GM21447 (cell line): ENCODE measurements at regions not wholly inside any gene's neighbourhood (a gene's known extent, or its start where the extent isn't known, plus 50 kb on each side); places are given as distances from the start of the nearest gene placed in this dataset.
"Not testable (repeated sequence)": the region's sequence is repeated elsewhere in the genome, so short reads cannot be mapped to it uniquely, and the experiment has no call there.

Experiments
- ATAC-seq: cut with Tn5 transposase; IDR thresholded peaks from one replicate; pipeline ENCODE4 v1.9.1; 2021; ENCODE audit not compliant: unreplicated experiment

GRCh38 chr1:238326479-238326878 lies 435.8 kb upstream of the ZP4 start:
- ATAC-seq, result not testable (repeated sequence)

- ATAC-seq, result no peak
These were observed 433.6 kb upstream of the ZP4 start for GRCh38 chr1:238324211-238324864.

- ATAC-seq, result no peak
These were observed 432.8 kb upstream of the ZP4 start for GRCh38 chr1:238323490-238323889.

- ATAC-seq, result no peak
These were observed 429.2 kb upstream of the ZP4 start for GRCh38 chr1:238319957-238320356.

- ATAC-seq, result no peak
These were observed 427.8 kb upstream of the ZP4 start for GRCh38 chr1:238318294-238319110.

- no peak for ATAC-seq
These were observed 422.2 kb upstream of the ZP4 start for GRCh38 chr1:238312969-238313368.

- ATAC-seq, result no peak
These were observed 415.7 kb upstream of the ZP4 start for GRCh38 chr1:238306411-238306810.

GRCh38 chr1:238302646-238303045 lies 411.9 kb upstream of the ZP4 start:
- no peak for ATAC-seq

GRCh38 chr1:238296371-238296770 lies 405.6 kb upstream of the ZP4 start:
- no peak for ATAC-seq

GRCh38 chr1:238293075-238293474 lies 402.4 kb upstream of the ZP4 start:
- no peak for ATAC-seq

- no peak for ATAC-seq
These were observed 390.7 kb upstream of the ZP4 start for GRCh38 chr1:238281418-238281817.

GRCh38 chr1:238279694-238280380 lies 389.1 kb upstream of the ZP4 start:
- no peak for ATAC-seq

- no peak for ATAC-seq
These were observed 381.4 kb upstream of the ZP4 start for GRCh38 chr1:238272145-238272544.

GRCh38 chr1:238265866-238266265 lies 375.1 kb upstream of the ZP4 start:
- no peak for ATAC-seq

- ATAC-seq, result no peak
These were observed 374.2 kb upstream of the ZP4 start for GRCh38 chr1:238264951-238265350.

- no peak for ATAC-seq
These were observed 367.8 kb upstream of the ZP4 start for GRCh38 chr1:238258510-238258909.

- no peak for ATAC-seq
These were observed 366.4 kb upstream of the ZP4 start for GRCh38 chr1:238257018-238257621.

GRCh38 chr1:238254935-238255334 lies 364.2 kb upstream of the ZP4 start:
- no peak for ATAC-seq

- ATAC-seq, result no peak
These were observed 361.5 kb upstream of the ZP4 start for GRCh38 chr1:238252033-238252802.

GRCh38 chr1:238248356-238248755 lies 357.6 kb upstream of the ZP4 start:
- ATAC-seq, result no peak

GRCh38 chr1:238242181-238242580 lies 351.5 kb upstream of the ZP4 start:
- no peak for ATAC-seq
